Neuronal stem cell (in vitro differentiated cells): ENCODE measurements at regions not wholly inside any gene's neighbourhood (a gene's known extent, or its start where the extent isn't known, plus 50 kb on each side); places are given as distances from the start of the nearest gene placed in this dataset.
"Not testable (repeated sequence)": the region's sequence is repeated elsewhere in the genome, so short reads cannot be mapped to it uniquely, and the experiment has no call there.

Experiments used
- DNase-seq: peaks from one replicate; pipeline ENCODE4 v3.0.0-alpha.2; 2013; ENCODE audit warnings: low spot score
- H2AFZ ChIP-seq: one replicate; pipeline ENCODE4 v1.6.1; 2013; ENCODE audit warnings: mild to moderate bottlenecking, low read length, inconsistent platforms
- H2AK5ac ChIP-seq: 2 replicates; pipeline ENCODE4 v1.6.1; 2013; ENCODE audit warnings: low read depth, mild to moderate bottlenecking, inconsistent platforms, low read length, moderate library complexity, mixed read lengths
- H2BK120ac ChIP-seq: 2 replicates; pipeline ENCODE4 v1.6.1; 2013; ENCODE audit warnings: low read depth, mild to moderate bottlenecking, inconsistent platforms, low read length, moderate library complexity, mixed read lengths
- H2BK12ac ChIP-seq: one replicate; pipeline ENCODE4 v1.6.1; 2013; ENCODE audit warnings: low read length, inconsistent platforms
- H2BK15ac ChIP-seq: 2 replicates; pipeline ENCODE4 v1.6.1; 2013; ENCODE audit warnings: mild to moderate bottlenecking, low read length, inconsistent platforms, mixed read lengths
- H2BK5ac ChIP-seq: one replicate; pipeline ENCODE4 v1.6.1; 2013; ENCODE audit warnings: inconsistent platforms, mild to moderate bottlenecking, low read length, moderate library complexity
- H3K14ac ChIP-seq: one replicate; pipeline ENCODE4 v1.6.1; 2013; ENCODE audit warnings: low read length, inconsistent platforms
- H3K18ac ChIP-seq: 2 replicates; pipeline ENCODE4 v1.6.1; 2013; ENCODE audit warnings: low read length, inconsistent platforms
- H3K23ac ChIP-seq: 2 replicates; pipeline ENCODE4 v1.6.1; 2013; ENCODE audit warnings: low read depth, mild to moderate bottlenecking, mixed read lengths, low read length, inconsistent platforms; ENCODE audit not compliant: poor library complexity
- H3K27ac ChIP-seq: replicated peaks from 3 replicates; pipeline ENCODE4 v1.5.1; 2013; ENCODE audit warnings: low read length, inconsistent platforms
- H3K27me3 ChIP-seq, 3 experiments: 2 replicates each; pipeline ENCODE4 v1.6.1; 2013; ENCODE audit warnings: low read length in 3 of 3, mild to moderate bottlenecking in 2 of 3, inconsistent platforms in 1 of 3, low read depth in 1 of 3, mixed read lengths in 1 of 3, moderate library complexity in 1 of 3; ENCODE audit not compliant: control insufficient read depth in 3 of 3, insufficient read depth in 3 of 3
- H3K36me3 ChIP-seq, 2 donors: replicated peaks in 1 of 2; 2 replicates each; pipeline ENCODE4 v1.6.1; 2013; ENCODE audit warnings: low read length in 2 of 2; ENCODE audit not compliant: control insufficient read depth in 2 of 2, insufficient read depth in 2 of 2
- H3K4ac ChIP-seq: 2 replicates; pipeline ENCODE4 v1.6.1; 2013; ENCODE audit warnings: inconsistent platforms, mild to moderate bottlenecking, low read length, moderate library complexity
- H3K4me1 ChIP-seq, 2 donors: 1 replicate in 1 of 2; 2 replicates in 1 of 2; pipeline ENCODE4 v1.6.1; 2013; ENCODE audit warnings: low read length in 2 of 2, low read depth in 1 of 2; ENCODE audit not compliant: control insufficient read depth in 2 of 2, insufficient read depth in 1 of 2
- H3K4me2 ChIP-seq: one replicate; pipeline ENCODE4 v1.6.1; 2013; ENCODE audit warnings: mild to moderate bottlenecking, low read length, inconsistent platforms; ENCODE audit not compliant: insufficient read depth, poor library complexity, severe bottlenecking
- H3K4me3 ChIP-seq, 2 donors: 2 replicates each; pipeline ENCODE4 v1.5.1; 2013; ENCODE audit warnings: low read length in 2 of 2, mild to moderate bottlenecking in 2 of 2, inconsistent platforms in 1 of 2, moderate library complexity in 1 of 2
- H3K79me1 ChIP-seq: one replicate; pipeline ENCODE4 v1.6.1; 2013; ENCODE audit warnings: low read depth, mild to moderate bottlenecking, inconsistent platforms, low read length, moderate library complexity
- H3K9ac ChIP-seq: one replicate; pipeline ENCODE4 v1.6.1; 2013; ENCODE audit warnings: mild to moderate bottlenecking, low read depth, low read length, inconsistent platforms; ENCODE audit not compliant: poor library complexity
- H3K9me3 ChIP-seq, 2 donors: replicated peaks in 1 of 2; 2 replicates each; pipeline versions ENCODE3 to v1.6.1; 2013; ENCODE audit warnings: low read length in 2 of 2, mild to moderate bottlenecking in 2 of 2, inconsistent platforms in 1 of 2, low read depth in 1 of 2, mixed read lengths in 1 of 2, moderate library complexity in 1 of 2; ENCODE audit not compliant: control insufficient read depth in 2 of 2, insufficient read depth in 1 of 2
- H4K8ac ChIP-seq: one replicate; pipeline ENCODE4 v1.6.1; 2013; ENCODE audit warnings: low read depth, mild to moderate bottlenecking, inconsistent platforms, low read length, moderate library complexity
- H4K91ac ChIP-seq: one replicate; pipeline ENCODE4 v1.6.1; 2013; ENCODE audit warnings: low read length, low read depth, mild to moderate bottlenecking, inconsistent platforms; ENCODE audit not compliant: poor library complexity
- WGBS, 2 donors: extraction: QIAGEN DNeasy Blood & Tissue Kit; methylation state at CpG; one replicate each; pipeline ENCODE4 v1.1.7; 2013; ENCODE audit warnings: missing lambda C conversion rate in 2 of 2, mixed read lengths in 1 of 2; ENCODE audit not compliant: insufficient read length in 2 of 2, insufficient replicate concordance in 1 of 2; ENCODE audit errors: extremely low coverage in 2 of 2; 5-methylcytosine and 5-hydroxymethylcytosine counted together

DNA sequence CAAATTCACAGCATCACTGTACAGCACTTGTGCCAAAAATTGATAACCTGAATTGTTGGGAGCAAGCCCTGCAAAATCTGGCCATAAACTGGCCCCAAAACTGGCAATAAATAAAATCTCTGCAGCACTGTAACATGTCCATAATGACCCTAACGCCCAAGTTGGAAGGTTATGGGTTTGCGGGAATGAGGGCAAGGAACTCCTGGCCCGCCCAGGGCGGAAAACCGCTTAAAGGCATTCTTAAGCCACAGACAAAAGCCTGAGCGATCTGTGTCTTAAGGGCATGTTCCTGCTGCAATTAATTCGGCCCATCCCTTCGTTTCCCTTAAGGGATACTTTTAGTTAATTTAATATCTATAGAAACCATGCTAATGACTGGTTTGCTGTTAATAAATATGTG, 690.1 kb upstream of the EPHA5 start:
- H3K9ac ChIP-seq, H3K23ac ChIP-seq, H3K4ac ChIP-seq, H3K4me2 ChIP-seq, H4K91ac ChIP-seq, DNase-seq, H3K4me3 ChIP-seq, H3K9me3 ChIP-seq, H2BK120ac ChIP-seq, H2BK5ac ChIP-seq, H2BK15ac ChIP-seq, H3K36me3 ChIP-seq, H3K4me1 ChIP-seq, H4K8ac ChIP-seq, H3K14ac ChIP-seq, H2BK12ac ChIP-seq, H3K79me1 ChIP-seq, H3K27ac ChIP-seq, H2AFZ ChIP-seq, H3K18ac ChIP-seq, H2AK5ac ChIP-seq, H3K27me3 ChIP-seq: not testable (repeated sequence)
- WGBS, 2 donors, result no CpG with 5 or more reads among the region's 8 CpGs

DNA sequence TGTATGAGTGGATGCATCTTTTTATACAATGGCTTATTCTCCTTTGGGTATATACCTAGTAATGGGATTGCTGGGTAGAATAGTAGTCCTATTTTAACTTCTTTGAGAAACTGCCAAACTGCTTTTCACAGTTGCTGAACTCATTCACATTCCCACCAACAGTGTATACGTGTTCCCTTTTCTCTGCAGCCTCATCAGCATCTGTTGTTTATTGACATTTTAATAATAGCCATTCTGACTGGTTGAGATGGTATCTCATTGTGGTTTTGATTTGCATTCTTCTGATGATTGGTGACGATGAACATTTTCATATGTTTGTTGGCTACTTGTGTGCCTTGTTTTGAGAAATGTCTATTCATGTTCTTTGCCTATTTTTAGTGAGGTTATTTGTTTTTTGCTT, 687.0 kb upstream of the EPHA5 start:
- DNase-seq, result no peak
- no CpG with 5 or more reads among the region's 2 CpGs for WGBS, 2 donors
- Histone ChIP-seq H3K79me1 (no peaks in the 10 kb centered on the region), H2BK12ac (no peak overlapping the region), H4K91ac (no peak overlapping the region), H3K18ac (no peak overlapping the region), H2BK15ac (no peak overlapping the region), H3K4me1 (no peaks in the 10 kb centered on the region), H3K4ac (no peak overlapping the region), H3K23ac (no peak overlapping the region), H2AFZ (no peak overlapping the region), H3K14ac (no peak overlapping the region), H3K9ac (no peak overlapping the region), H3K9me3 (no peaks in the 10 kb centered on the region), H3K27me3 (no peaks in the 10 kb centered on the region), H3K36me3 (no peaks in the 10 kb centered on the region), H3K4me3 (no peak overlapping the region), H2BK120ac (no peak overlapping the region), H3K4me2 (no peak overlapping the region), H3K27ac (no peak overlapping the region), H4K8ac (no peak overlapping the region), H2AK5ac (no peak overlapping the region), H2BK5ac (no peak overlapping the region)

DNA sequence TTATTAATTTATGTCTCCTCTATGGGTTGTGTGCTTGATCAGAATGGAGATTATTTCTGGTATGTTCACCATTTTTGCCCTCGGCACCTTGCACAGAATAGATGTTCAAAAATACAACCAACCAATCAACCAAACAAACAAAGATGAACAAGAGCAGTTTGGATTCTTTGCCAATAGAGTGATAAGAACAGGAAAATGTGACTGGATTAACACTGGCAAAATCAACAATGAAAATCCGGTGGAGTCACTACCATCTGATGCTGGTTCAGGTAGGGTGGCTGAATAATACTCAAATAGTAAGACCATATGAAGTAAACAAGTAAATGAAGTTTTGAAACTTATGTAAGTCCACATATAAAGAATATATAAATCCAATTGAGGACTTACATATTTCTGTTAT, 685.0 kb upstream of the EPHA5 start:
- Histone ChIP-seq H4K91ac (no peak overlapping the region), H3K9me3 (no peaks in the 10 kb centered on the region), H3K4me1 (no peaks in the 10 kb centered on the region), H3K4me2 (no peak overlapping the region), H2AK5ac (no peak overlapping the region), H3K23ac (no peak overlapping the region), H3K79me1 (no peaks in the 10 kb centered on the region), H3K9ac (no peak overlapping the region), H2AFZ (no peak overlapping the region), H2BK120ac (no peak overlapping the region), H3K36me3 (no peaks in the 10 kb centered on the region), H3K27me3 (no peaks in the 10 kb centered on the region), H2BK15ac (no peak overlapping the region), H3K4ac (no peak overlapping the region), H3K27ac (no peak overlapping the region), H2BK5ac (no peak overlapping the region), H3K18ac (no peak overlapping the region), H2BK12ac (no peak overlapping the region), H3K14ac (no peak overlapping the region), H4K8ac (no peak overlapping the region), H3K4me3 (no peak overlapping the region)
- no CpG with 5 or more reads among the region's 2 CpGs for WGBS, 2 donors
- DNase-seq, result no peak

DNA sequence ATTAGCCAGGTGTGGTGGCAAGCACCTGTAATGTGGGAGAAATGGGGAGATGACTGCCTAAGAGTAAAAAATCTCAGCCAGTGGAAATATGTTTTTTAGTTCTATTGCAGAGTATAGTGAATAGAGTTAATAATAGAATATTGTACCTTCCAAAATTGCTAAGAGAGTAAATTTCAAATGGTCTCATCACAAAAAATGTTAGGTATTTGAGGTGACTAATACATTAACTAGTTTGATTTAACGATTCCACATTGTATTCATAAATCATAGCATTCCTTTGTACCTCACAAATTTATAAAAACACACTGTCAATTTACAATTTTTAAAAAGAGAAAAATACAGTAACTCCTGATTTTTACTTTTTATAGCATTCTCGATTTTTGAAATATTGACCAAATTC, 681.5 kb upstream of the EPHA5 start:
- H3K14ac ChIP-seq, result no peak overlapping the region
- no peak overlapping the region for H3K18ac ChIP-seq
- H3K27me3 ChIP-seq, result no peaks in the 10 kb centered on the region
- H2AK5ac ChIP-seq, result no peak overlapping the region
- H2BK120ac ChIP-seq, result no peak overlapping the region
- H3K9ac ChIP-seq, result no peak overlapping the region
- H3K36me3 ChIP-seq, result no peaks in the 10 kb centered on the region
- no CpG with 5 or more reads among the region's 2 CpGs for WGBS, 2 donors
- H2AFZ ChIP-seq, result no peak overlapping the region
- no peaks in the 10 kb centered on the region for H3K9me3 ChIP-seq
- no peak overlapping the region for H3K4ac ChIP-seq
- H2BK12ac ChIP-seq, result no peak overlapping the region
- H3K79me1 ChIP-seq, result no peaks in the 10 kb centered on the region
- no peak overlapping the region for H3K27ac ChIP-seq
- no peak overlapping the region for H3K4me2 ChIP-seq
- no peaks in the 10 kb centered on the region for H3K4me1 ChIP-seq
- H2BK15ac ChIP-seq, result no peak overlapping the region
- H2BK5ac ChIP-seq, result no peak overlapping the region
- H4K91ac ChIP-seq, result no peak overlapping the region
- H4K8ac ChIP-seq, result no peak overlapping the region
- no peak overlapping the region for H3K23ac ChIP-seq
- DNase-seq, result no peak
- H3K4me3 ChIP-seq, result no peak overlapping the region
